GM12874 (cell line): ENCODE measurements at regions not wholly inside any gene's neighbourhood (a gene's known extent, or its start where the extent isn't known, plus 50 kb on each side); places are given as distances from the start of the nearest gene placed in this dataset.

Experiments used
- TF ChIP-seq, protein P1 (sequence below): IDR thresholded peaks from 2 replicates; pipeline ENCODE4 v1.5.1; 2011; ENCODE audit warnings: low read depth, mild to moderate bottlenecking, control low read depth, low read length, moderate library complexity; ENCODE audit not compliant: insufficient read depth

DNA sequence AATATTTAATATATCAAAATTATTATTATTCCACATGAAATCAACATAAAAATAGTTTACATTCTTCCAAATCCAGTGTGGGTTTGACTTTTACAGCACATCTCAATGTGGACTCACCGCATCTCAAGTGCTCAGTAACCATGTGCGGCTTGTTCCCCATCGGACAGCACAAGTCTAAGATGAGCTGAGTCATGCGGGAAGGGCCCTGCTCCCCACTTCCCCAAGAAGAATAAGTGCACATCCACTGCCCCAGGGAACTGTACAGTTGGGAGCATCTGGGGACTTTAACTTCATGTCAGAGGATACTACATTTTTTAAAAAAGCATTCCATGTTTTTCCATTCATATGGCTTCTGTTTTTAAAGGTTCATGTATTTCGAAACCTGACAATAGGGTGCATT, 325.6 kb downstream of the BTBD3 start:
- TF ChIP-seq, protein P1, sequence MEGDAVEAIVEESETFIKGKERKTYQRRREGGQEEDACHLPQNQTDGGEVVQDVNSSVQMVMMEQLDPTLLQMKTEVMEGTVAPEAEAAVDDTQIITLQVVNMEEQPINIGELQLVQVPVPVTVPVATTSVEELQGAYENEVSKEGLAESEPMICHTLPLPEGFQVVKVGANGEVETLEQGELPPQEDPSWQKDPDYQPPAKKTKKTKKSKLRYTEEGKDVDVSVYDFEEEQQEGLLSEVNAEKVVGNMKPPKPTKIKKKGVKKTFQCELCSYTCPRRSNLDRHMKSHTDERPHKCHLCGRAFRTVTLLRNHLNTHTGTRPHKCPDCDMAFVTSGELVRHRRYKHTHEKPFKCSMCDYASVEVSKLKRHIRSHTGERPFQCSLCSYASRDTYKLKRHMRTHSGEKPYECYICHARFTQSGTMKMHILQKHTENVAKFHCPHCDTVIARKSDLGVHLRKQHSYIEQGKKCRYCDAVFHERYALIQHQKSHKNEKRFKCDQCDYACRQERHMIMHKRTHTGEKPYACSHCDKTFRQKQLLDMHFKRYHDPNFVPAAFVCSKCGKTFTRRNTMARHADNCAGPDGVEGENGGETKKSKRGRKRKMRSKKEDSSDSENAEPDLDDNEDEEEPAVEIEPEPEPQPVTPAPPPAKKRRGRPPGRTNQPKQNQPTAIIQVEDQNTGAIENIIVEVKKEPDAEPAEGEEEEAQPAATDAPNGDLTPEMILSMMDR = no peak

DNA sequence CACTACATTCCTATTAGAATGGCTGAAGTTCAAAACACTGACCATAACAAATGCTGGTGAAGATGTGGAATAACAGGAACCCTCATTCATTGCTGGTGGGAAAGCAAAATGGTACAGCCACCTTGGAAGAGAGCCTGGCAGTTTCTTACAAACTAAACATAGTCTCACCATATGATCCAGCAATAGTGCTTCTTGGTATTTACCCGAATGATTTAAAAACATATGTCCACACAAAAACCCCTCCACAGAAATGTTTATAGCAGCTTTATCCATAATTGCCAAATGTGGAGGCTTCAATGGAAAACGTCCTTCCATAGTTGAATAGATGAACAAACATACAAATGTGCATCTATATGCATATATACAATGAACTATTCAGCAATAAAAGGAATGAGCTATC, 330.8 kb downstream of the BTBD3 start:
- TF ChIP-seq, protein P1 = no peak

DNA sequence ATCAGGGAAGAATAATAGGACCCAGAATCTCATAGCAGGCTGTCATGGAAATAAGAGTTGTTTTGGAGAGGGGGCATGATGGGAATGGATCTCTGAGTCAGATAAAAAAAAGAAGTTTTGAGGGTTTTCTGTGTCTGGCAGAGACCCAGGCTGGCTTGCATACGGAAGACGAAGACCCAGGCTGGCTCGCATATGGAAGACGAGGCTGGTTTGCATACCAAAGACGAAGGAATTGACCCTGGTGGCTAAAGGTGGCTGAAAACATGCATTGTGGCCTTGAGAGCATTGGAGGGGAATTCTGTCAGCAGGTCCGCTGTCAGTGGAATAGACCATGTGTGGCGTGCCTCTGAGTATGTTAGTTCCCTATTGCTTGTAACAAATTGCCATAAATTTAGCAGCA, 335.1 kb downstream of the BTBD3 start:
- TF ChIP-seq, protein P1 = no peak

DNA sequence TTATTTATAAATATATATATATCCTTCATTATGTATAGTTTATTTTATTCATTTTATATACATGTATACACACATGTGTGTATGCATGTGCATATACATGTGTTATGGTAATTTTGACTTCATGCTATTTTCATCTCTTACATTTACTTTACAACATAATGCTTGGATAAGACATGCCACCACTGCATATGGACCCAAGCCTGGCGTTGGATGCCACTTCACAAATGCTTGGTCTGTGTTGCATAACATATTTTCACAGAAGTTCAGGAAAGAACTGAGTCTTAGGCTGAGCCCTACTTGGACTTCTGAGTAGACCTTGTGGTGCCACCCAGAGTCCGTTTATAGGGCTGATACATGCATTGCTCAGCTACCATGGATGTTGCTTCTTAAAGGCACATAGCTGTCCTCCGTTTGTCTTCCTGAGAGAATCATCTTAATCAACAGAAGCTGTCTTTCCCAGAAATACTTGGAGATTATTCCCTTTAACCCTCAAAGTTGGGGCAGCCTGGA, 337.8 kb downstream of the BTBD3 start:
- TF ChIP-seq, protein P1 = no peak

DNA sequence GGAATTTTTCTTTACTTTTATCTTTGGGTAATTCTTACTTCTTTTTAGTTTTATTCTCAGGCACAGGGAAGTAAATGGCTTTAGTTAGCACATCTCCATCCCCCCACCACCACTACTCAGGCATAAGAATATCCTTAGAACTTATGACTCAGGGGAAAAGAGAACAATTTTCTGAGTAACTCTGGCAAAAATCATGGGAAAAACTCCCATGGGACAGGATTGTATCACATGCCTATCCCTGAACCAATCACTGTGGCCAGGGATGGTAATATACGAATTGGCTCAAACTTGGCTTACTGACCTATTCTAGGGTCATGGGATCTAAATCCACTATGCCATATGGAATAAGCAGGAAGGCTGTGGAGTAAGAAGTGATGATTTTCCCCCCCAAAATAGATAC, 339.1 kb downstream of the BTBD3 start:
- TF ChIP-seq, protein P1 = no peak

DNA sequence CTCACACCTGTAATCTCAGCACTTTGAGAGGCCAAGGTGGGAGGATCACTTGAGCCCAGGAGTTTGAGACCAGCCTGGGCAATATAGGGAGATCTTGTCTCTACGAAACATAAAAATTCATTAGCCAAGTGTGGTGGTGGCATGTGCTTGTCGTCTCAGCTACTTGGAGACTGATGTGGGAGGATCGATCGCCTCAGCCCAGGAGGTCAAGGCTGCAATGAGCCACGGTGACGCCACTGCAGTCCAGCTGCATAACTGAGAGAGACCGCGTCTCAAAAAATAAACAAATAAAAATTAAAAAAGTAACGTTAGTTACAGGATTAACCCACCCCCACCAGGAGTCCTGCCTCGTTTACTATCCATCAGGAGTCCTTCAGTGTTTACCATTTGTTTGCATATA, 345.1 kb downstream of the BTBD3 start:
- TF ChIP-seq, protein P1 = no peak

DNA sequence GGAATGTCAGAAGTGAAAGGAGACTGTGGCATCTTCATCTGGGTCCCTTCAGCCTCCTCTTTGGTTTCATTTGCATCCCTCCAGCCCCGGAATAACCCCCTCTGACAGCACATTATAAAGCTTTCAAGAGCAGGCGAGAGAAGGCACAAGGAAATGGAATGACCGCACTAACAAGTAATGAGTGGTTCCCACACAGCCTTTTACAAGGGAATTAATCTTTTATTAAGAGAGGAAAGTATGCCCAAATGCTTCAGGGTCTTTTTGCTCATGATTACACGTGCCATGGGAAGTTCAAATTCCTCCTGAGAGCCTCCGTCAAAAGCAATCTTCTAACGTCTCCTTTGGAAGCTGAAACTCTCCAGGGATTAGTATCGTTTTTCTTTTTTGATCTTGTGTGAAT, 347.0 kb downstream of the BTBD3 start:
- TF ChIP-seq, protein P1 = no peak

DNA sequence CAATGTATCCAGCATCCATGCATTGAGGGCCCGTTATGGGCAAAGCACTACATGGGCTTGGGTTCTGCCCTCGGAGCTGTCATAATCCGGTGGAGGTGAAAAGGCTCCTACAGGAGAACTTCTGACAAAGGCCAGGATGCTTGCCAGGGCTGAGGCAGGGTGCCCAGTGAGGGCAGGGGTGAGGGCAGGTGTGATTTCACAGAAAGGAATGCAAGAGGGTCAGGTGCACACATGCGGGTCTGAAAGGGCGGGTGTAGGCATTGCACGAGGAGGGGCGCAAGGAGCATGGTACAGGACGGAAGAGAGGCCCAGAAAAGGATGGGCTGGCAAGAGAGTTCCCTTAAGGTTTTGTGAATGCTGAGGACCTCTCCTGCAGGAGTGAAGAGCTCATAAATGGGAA, 348.0 kb downstream of the BTBD3 start:
- TF ChIP-seq, protein P1 = no peak
